SK-N-SH treated with all-trans-retinoic acid at 6 μM for 48 hours (cell line): ENCODE measurements at regions not wholly inside any gene's neighbourhood (a gene's known extent, or its start where the extent isn't known, plus 50 kb on each side); places are given as distances from the start of the nearest gene placed in this dataset.

Source experiments
- ARNTL ChIP-seq: fragments of 450-650 bp; formaldehyde crosslinking; IDR thresholded peaks from 2 replicates; pipeline ENCODE4 v1.5.0; 2020; ENCODE audit warnings: low read depth, mild to moderate bottlenecking, moderate library complexity, borderline replicate concordance
- CSRNP3 ChIP-seq: fragments of 250-450 bp; sonication (Bioruptor Pico); IDR thresholded peaks from 2 replicates; pipeline ENCODE4 v1.5.1; 2021; ENCODE audit warnings: mild to moderate bottlenecking, moderate library complexity
- ESRRG ChIP-seq: fragments of 250-450 bp; sonication (Bioruptor Pico); IDR thresholded peaks from 2 replicates; pipeline ENCODE4 v1.6.1; 2021; ENCODE audit warnings: mild to moderate bottlenecking
- OSR1 ChIP-seq: fragments of 250-450 bp; sonication (Bioruptor Pico); IDR thresholded peaks from 2 replicates; pipeline ENCODE4 v1.8.0; 2022; ENCODE audit warnings: moderate library complexity, mild to moderate bottlenecking, inconsistent platforms
- SNAI2 ChIP-seq: fragments of 250-450 bp; sonication (Bioruptor Pico); IDR thresholded peaks from 2 replicates; pipeline ENCODE4 v1.5.0; 2020; ENCODE audit warnings: mild to moderate bottlenecking, moderate library complexity
- TOX ChIP-seq: fragments of 250-450 bp; sonication (Bioruptor Pico); IDR thresholded peaks from 2 replicates; pipeline ENCODE4 v1.8.0; 2021; ENCODE audit warnings: mild to moderate bottlenecking, moderate library complexity, borderline replicate concordance
- TSHZ2 ChIP-seq: fragments of 250-450 bp; sonication (Bioruptor Pico); IDR thresholded peaks from 2 replicates; pipeline ENCODE4 v1.5.0; 2020; ENCODE audit warnings: mild to moderate bottlenecking, moderate library complexity
- ZC3H10 ChIP-seq: fragments of 250-450 bp; sonication (Bioruptor Pico); IDR thresholded peaks from 2 replicates; pipeline ENCODE4 v1.5.1; 2021; ENCODE audit warnings: mild to moderate bottlenecking, moderate library complexity
- ZFP3 ChIP-seq: fragments of 250-450 bp; sonication (Bioruptor Pico); IDR thresholded peaks from 2 replicates; pipeline ENCODE4 v1.5.0; 2020; ENCODE audit warnings: mild to moderate bottlenecking, moderate library complexity
- ZFP30 ChIP-seq: fragments of 450-650 bp; formaldehyde crosslinking; IDR thresholded peaks from 2 replicates; pipeline ENCODE4 v1.5.0; 2022; ENCODE audit warnings: mild to moderate bottlenecking, moderate library complexity
- ZNF70 ChIP-seq: fragments of 450-650 bp; formaldehyde crosslinking; IDR thresholded peaks from 2 replicates; pipeline ENCODE4 v1.5.0; 2020; ENCODE audit warnings: mild to moderate bottlenecking, moderate library complexity
- TF ChIP-seq, protein P1 (sequence below): fragments of 250-450 bp; sonication (Bioruptor Pico); IDR thresholded peaks from 2 replicates; pipeline ENCODE4 v1.8.0; 2020; ENCODE audit warnings: mild to moderate bottlenecking, moderate library complexity, borderline replicate concordance

DNA sequence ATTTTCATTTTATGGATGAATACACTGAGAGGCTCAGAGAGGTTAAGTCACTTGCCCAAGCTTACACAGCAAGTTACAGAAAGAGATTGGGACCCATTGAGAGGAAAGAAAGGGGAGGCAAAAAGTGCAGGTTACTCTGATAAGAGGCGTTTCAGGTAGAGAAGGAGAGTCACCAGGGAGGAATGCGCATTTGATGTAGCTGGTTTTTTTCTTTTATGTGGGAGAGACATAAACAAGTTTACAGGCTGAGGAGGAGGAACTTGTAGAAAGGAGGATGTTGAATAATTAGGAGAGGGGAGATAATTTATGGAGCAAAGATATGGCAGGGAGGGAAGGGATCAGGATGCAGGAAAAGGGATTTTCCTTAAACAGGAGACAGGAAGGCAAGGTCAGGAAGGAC lies 297.0 kb downstream of the PCNX1 start:
- TF ChIP-seq TOX (no peak), ZC3H10 (CRISPR knock-in tag) (no peak), ZFP30 (CRISPR knock-in tag) (no peak), OSR1 (no peak), TSHZ2 (CRISPR knock-in tag) (no peak), ZNF70 (CRISPR knock-in tag) (no peak), SNAI2 (CRISPR knock-in tag) (no peak), ARNTL (no peak), ZFP3 (CRISPR knock-in tag) (no peak), CSRNP3 (CRISPR knock-in tag) (no peak), ESRRG (no peak)
- TF ChIP-seq, protein P1, sequence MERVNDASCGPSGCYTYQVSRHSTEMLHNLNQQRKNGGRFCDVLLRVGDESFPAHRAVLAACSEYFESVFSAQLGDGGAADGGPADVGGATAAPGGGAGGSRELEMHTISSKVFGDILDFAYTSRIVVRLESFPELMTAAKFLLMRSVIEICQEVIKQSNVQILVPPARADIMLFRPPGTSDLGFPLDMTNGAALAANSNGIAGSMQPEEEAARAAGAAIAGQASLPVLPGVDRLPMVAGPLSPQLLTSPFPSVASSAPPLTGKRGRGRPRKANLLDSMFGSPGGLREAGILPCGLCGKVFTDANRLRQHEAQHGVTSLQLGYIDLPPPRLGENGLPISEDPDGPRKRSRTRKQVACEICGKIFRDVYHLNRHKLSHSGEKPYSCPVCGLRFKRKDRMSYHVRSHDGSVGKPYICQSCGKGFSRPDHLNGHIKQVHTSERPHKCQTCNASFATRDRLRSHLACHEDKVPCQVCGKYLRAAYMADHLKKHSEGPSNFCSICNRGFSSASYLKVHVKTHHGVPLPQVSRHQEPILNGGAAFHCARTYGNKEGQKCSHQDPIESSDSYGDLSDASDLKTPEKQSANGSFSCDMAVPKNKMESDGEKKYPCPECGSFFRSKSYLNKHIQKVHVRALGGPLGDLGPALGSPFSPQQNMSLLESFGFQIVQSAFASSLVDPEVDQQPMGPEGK (CRISPR knock-in tag), result no peak
